ENCODE measurements at regions not wholly inside any gene's neighbourhood (a gene's known extent, or its start where the extent isn't known, plus 50 kb on each side); places are given as distances from the start of the nearest gene placed in this dataset.

DNA sequence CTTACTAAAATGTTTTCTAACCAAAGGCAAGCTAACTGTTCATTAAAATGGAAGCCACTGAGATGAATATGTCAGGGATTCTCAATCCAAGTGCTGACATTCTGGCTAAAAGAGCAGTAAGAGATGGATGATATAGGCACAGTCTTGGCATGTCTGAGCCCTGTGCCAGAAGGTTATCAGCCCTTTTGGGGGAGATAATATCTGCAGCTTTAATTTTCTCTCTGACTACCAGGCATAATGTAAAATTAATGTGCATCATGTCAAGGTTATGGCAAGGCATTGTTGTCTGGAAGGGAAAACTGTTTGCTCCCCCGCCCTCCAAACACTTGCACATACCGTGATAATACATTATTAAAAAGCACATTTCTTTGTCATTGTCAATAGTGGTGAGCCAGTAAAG, 609.8 kb downstream of the ZNF608 start:
- Histone ChIP-seq H3K27me3 (ENCODE audit: control insufficient read depth, extremely low read depth, insufficient read depth, low read length) (no peaks in the 10 kb centered on the region), H3K9ac (ENCODE audit: control insufficient read depth, extremely low read depth, insufficient read depth, low read length) (no peak overlapping the region), H3K9me1 (ENCODE audit: control insufficient read depth, extremely low read depth, insufficient read depth, low read length) (no peaks in the 10 kb centered on the region), H3K79me2 (ENCODE audit: control insufficient read depth, insufficient read depth, low read length) (no peaks in the 10 kb centered on the region), H3K4me1 (ENCODE audit: control insufficient read depth, extremely low read depth, insufficient read depth, low read length) (peaks cover 5% of the 10 kb centered on the region), H3K4me3 (ENCODE audit: control insufficient read depth in 2 of 3, extremely low read depth in 1 of 3, insufficient read depth in 2 of 3, low read depth in 1 of 3, low read length in 3 of 3) (no peak overlapping the region), H4K20me1 (ENCODE audit: control insufficient read depth, extremely low read depth, insufficient read depth, low read length) (no peaks in the 10 kb centered on the region), H3K27ac (ENCODE audit: control insufficient read depth, insufficient read depth, low read length) (no peak overlapping the region), H3K36me3 (ENCODE audit: control insufficient read depth in 2 of 2, extremely low read depth in 1 of 2, insufficient read depth in 2 of 2, low read length in 2 of 2) (no peaks in the 10 kb centered on the region), H3K9me3 (ENCODE audit: control insufficient read depth, low read depth, low read length) (no peaks in the 10 kb centered on the region), H3K4me2 (ENCODE audit: control insufficient read depth, extremely low read depth, insufficient read depth, low read depth, low read length) (no peak overlapping the region), H2AFZ (ENCODE audit: control insufficient read depth, low read length) (no peak overlapping the region)
- DNase-seq (ENCODE audit: low read depth, low spot score) (no peak), FAIRE-seq (no peak)
- TF ChIP-seq, protein P1, sequence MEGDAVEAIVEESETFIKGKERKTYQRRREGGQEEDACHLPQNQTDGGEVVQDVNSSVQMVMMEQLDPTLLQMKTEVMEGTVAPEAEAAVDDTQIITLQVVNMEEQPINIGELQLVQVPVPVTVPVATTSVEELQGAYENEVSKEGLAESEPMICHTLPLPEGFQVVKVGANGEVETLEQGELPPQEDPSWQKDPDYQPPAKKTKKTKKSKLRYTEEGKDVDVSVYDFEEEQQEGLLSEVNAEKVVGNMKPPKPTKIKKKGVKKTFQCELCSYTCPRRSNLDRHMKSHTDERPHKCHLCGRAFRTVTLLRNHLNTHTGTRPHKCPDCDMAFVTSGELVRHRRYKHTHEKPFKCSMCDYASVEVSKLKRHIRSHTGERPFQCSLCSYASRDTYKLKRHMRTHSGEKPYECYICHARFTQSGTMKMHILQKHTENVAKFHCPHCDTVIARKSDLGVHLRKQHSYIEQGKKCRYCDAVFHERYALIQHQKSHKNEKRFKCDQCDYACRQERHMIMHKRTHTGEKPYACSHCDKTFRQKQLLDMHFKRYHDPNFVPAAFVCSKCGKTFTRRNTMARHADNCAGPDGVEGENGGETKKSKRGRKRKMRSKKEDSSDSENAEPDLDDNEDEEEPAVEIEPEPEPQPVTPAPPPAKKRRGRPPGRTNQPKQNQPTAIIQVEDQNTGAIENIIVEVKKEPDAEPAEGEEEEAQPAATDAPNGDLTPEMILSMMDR (optimal IDR thresholded peaks at IDR 0.05 in 1 of 3, IDR thresholded peaks at IDR 0.05 in 1 of 3, conservative IDR thresholded peaks at IDR 0.05 in 1 of 3; ENCODE audit: extremely low read depth in 1 of 3, insufficient read depth in 2 of 3, low read length in 3 of 3), result no peak
- no peak for TF ChIP-seq EZH2 (IDR thresholded peaks at IDR 0.05; ENCODE audit: low read length)
- dilution Hi-C loops (cut with MboI; ENCODE audit: extremely low pct_ligation_motif_present, low sequenced_read_pairs), result no loop called here

DNA sequence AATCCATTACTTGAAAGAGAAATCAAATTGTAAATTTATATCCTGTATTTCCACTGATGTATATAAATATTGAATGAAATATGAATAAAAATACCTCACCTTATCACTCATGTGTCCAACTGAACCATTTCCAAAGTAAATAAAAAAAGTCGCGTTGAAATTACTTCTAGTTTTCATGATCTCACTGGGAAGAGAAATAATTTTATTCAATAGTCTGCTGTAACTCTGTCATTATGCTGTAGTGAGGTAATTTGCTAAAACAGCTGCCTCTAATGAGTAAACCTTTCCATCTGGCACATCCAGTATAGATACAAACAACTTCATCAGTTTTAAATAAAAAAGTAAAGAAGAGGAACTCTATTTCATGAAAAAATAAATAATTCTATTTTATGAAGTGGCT, 611.5 kb downstream of the ZNF608 start:
- no peak for TF ChIP-seq EZH2 (IDR thresholded peaks at IDR 0.05; ENCODE audit: low read length)
- TF ChIP-seq, protein P1 (optimal IDR thresholded peaks at IDR 0.05 in 1 of 3, IDR thresholded peaks at IDR 0.05 in 1 of 3, conservative IDR thresholded peaks at IDR 0.05 in 1 of 3; ENCODE audit: extremely low read depth in 1 of 3, insufficient read depth in 2 of 3, low read length in 3 of 3), result no peak
- Histone ChIP-seq H3K4me2 (ENCODE audit: control insufficient read depth, extremely low read depth, insufficient read depth, low read depth, low read length) (no peak overlapping the region), H3K4me3 (ENCODE audit: control insufficient read depth in 2 of 3, extremely low read depth in 1 of 3, insufficient read depth in 2 of 3, low read depth in 1 of 3, low read length in 3 of 3) (no peak overlapping the region), H3K9me3 (ENCODE audit: control insufficient read depth, low read depth, low read length) (no peaks in the 10 kb centered on the region), H4K20me1 (ENCODE audit: control insufficient read depth, extremely low read depth, insufficient read depth, low read length) (no peaks in the 10 kb centered on the region), H3K4me1 (ENCODE audit: control insufficient read depth, extremely low read depth, insufficient read depth, low read length) (peaks cover 5% of the 10 kb centered on the region), H3K27me3 (ENCODE audit: control insufficient read depth, extremely low read depth, insufficient read depth, low read length) (no peaks in the 10 kb centered on the region), H3K9ac (ENCODE audit: control insufficient read depth, extremely low read depth, insufficient read depth, low read length) (no peak overlapping the region), H2AFZ (ENCODE audit: control insufficient read depth, low read length) (no peak overlapping the region), H3K27ac (ENCODE audit: control insufficient read depth, insufficient read depth, low read length) (no peak overlapping the region), H3K9me1 (ENCODE audit: control insufficient read depth, extremely low read depth, insufficient read depth, low read length) (no peaks in the 10 kb centered on the region), H3K36me3 (ENCODE audit: control insufficient read depth in 2 of 2, extremely low read depth in 1 of 2, insufficient read depth in 2 of 2, low read length in 2 of 2) (no peaks in the 10 kb centered on the region), H3K79me2 (ENCODE audit: control insufficient read depth, insufficient read depth, low read length) (no peaks in the 10 kb centered on the region)
- no peak for FAIRE-seq
- dilution Hi-C loops (cut with MboI; ENCODE audit: extremely low pct_ligation_motif_present, low sequenced_read_pairs), result no loop called here
- no peak for DNase-seq (ENCODE audit: low read depth, low spot score)

Data from keratinocyte (primary cell).